Prostate gland (tissue), 2 donors: ENCODE measurements at regions not wholly inside any gene's neighbourhood (a gene's known extent, or its start where the extent isn't known, plus 50 kb on each side); places are given as distances from the start of the nearest gene placed in this dataset.

Experiments used
- DNase-seq: peaks from one replicate; pipeline ENCODE4 v3.0.0-alpha.2; 2019; ENCODE audit warnings: low spot score
- H3K27ac ChIP-seq, 2 donors: fragments of 200-600 bp; sonication (generic); 2 replicates each; pipeline ENCODE4 v1.5.1; 2017 to 2019
- H3K27me3 ChIP-seq: fragments of 200-600 bp; sonication (generic); replicated peaks from 2 replicates; pipeline ENCODE4 v1.5.1; 2019; ENCODE audit not compliant: insufficient read depth
- H3K36me3 ChIP-seq, 2 donors: fragments of 200-600 bp; sonication (generic); 1 replicate in 1 of 2; 2 replicates in 1 of 2; pipeline versions ENCODE4 v1.5.1 to v1.8.1; 2017 to 2019
- H3K4me1 ChIP-seq: fragments of 200-600 bp; sonication (generic); replicated peaks from 2 replicates; pipeline ENCODE4 v1.5.1; 2019
- H3K4me3 ChIP-seq, 2 donors: fragments of 200-600 bp; sonication (generic); 2 replicates each; pipeline ENCODE4 v1.5.1; 2017 to 2019
- H3K9me3 ChIP-seq: fragments of 200-600 bp; sonication (generic); 2 replicates; pipeline ENCODE4 v1.5.1; 2017
- CTCF ChIP-seq, 4 experiments: fragments of 200-600 bp in 2 of 4; fragments of 450-650 bp in 2 of 4; sonication (generic) in 2 of 4; IDR thresholded peaks; 1 replicate in 3 of 4; 2 replicates in 1 of 4; pipeline ENCODE4 v1.5.1; 2016 to 2019; ENCODE audit warnings: antibody characterized with exemption in 4 of 4, mild to moderate bottlenecking in 2 of 4, moderate library complexity in 2 of 4
- POLR2A ChIP-seq: fragments of 450-650 bp; IDR thresholded peaks from one replicate; pipeline ENCODE4 v1.6.1; 2016; ENCODE audit warnings: antibody characterized with exemption, mild to moderate bottlenecking
- POLR2AphosphoS5 ChIP-seq: sonication (generic); formaldehyde crosslinking; IDR thresholded peaks from one replicate; pipeline ENCODE4 v1.6.1; 2017; ENCODE audit warnings: antibody characterized with exemption
- WGBS: methylation state at CpG from one replicate; pipeline ENCODE4 v1.1.5; 2018; 5-methylcytosine and 5-hydroxymethylcytosine counted together
- intact Hi-C: fragments of 100-400 bp; cut with DNase I; formaldehyde crosslinking; loops from one replicate; pipeline ENCODE4 v1.14.2; 2022

DNA sequence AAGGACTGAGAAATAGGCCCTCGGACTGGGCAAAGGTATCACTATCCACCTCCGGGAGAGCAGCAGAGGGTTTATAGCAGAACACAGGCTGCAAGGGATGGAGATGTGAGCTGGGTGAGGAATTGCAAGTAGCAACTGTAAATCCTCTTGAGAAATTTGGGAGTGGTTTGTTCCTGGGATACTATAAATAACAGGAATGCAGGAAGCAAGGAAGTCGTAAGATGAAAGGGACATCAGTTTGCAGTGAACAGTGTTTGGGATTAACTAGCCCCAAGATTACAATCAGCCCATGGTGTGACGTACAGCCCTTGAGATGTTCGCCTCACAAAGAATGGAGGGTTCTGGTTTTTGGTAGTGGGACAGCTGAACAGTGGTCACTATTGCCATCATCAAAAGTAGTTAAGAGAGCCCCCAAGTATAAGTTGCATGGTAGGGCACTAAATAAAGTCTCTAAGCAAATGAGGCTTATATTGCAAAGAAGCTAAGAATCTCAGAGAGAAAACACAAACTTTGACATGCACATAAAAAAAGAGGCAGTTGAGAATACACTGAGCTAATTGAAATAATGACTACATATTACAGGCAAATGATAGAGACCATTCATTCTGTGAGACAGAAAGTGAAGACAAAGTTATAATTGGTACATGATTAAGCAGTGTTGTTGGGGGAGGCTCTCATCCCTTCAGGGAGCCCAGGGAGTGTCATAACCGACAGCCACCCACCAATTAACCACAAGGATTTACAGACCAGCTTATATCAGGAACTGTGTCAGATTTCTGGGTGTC lies 362.5 kb upstream of the ACVR2A start:
- DNase-seq: no peak
- H3K27ac ChIP-seq: no peak overlapping the region
- 70% methylated on average over 6 of the region's 6 CpGs for WGBS
- intact Hi-C loops: no loop called here
- no peaks in the 10 kb centered on the region for H3K9me3 ChIP-seq
- H3K27me3 ChIP-seq: no peaks in the 10 kb centered on the region
- no peaks in the 10 kb centered on the region for H3K4me1 ChIP-seq
- TF ChIP-seq POLR2AphosphoS5 (no peak), CTCF (IDR thresholded peaks at IDR 0.05) (no peak), POLR2A (no peak)
- H3K36me3 ChIP-seq: no peaks in the 10 kb centered on the region
- H3K4me3 ChIP-seq: no peak overlapping the region

DNA sequence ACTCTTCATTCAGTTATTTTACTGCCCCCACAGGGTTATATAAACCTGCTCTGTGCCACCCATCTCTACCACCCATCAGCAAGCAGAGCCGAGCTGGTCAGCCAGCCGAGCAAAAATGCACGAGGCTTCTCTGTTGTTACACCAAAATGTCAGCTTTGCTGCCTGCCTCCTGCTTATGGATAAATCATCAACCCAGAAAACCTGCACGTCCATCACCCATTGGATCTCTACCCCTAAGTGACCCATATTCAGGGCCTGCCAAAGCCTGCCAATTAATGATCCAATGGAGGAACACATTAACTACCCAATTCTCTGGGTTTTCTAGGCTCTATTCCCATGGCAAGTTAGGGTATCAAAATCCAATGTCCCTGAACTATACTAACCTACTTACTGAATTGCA lies 365.5 kb upstream of the ACVR2A start:
- intact Hi-C loops: no loop called here
- no peaks in the 10 kb centered on the region for H3K4me1 ChIP-seq
- TF ChIP-seq POLR2AphosphoS5 (no peak), CTCF (IDR thresholded peaks at IDR 0.05) (no peak), POLR2A (no peak)
- WGBS: 77% methylated on average over 4 of the region's 4 CpGs
- no peaks in the 10 kb centered on the region for H3K36me3 ChIP-seq
- H3K27me3 ChIP-seq: no peaks in the 10 kb centered on the region
- no peak overlapping the region for H3K27ac ChIP-seq
- DNase-seq: no peak
- no peak overlapping the region for H3K4me3 ChIP-seq
- no peaks in the 10 kb centered on the region for H3K9me3 ChIP-seq

GRCh38 chr2:147473075-147473474 lies 371.8 kb upstream of the ACVR2A start:
- H3K9me3 ChIP-seq: no peaks in the 10 kb centered on the region
- no peaks in the 10 kb centered on the region for H3K27me3 ChIP-seq
- H3K4me3 ChIP-seq: no peak overlapping the region
- no peak for TF ChIP-seq POLR2AphosphoS5
- no peak for TF ChIP-seq POLR2A
- no peak for TF ChIP-seq CTCF (IDR thresholded peaks at IDR 0.05)
- intact Hi-C loops: no loop called here
- H3K36me3 ChIP-seq: no peaks in the 10 kb centered on the region
- H3K4me1 ChIP-seq: no peaks in the 10 kb centered on the region
- DNase-seq: no peak
- H3K27ac ChIP-seq: no peak overlapping the region

DNA sequence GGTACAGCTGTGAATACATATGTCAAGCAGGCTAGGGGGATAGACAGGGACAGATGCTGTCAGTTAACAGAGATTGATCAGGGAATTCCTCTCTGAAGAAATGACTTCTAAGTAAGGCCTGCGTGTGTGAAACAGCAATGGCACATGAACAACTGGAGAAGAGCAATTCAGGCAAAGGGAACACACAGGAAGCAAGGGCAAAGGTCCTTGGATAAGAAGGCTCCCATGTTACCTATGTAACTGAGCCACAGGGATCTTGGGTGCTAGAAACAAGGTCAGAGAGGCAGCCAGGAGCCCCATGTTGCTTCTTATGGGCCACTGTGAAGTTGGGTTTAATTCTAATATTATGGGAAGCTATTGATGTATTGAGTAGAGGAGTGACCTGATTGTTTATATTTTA lies 373.7 kb upstream of the ACVR2A start:
- intact Hi-C loops: no loop called here
- DNase-seq: no peak
- Histone ChIP-seq H3K27ac (no peak overlapping the region), H3K4me1 (no peaks in the 10 kb centered on the region), H3K9me3 (no peaks in the 10 kb centered on the region), H3K36me3 (no peaks in the 10 kb centered on the region), H3K27me3 (no peaks in the 10 kb centered on the region), H3K4me3 (no peak overlapping the region)
- WGBS: 97% methylated on average over 1 of the region's 1 CpG
- TF ChIP-seq POLR2AphosphoS5 (no peak), POLR2A (no peak), CTCF (IDR thresholded peaks at IDR 0.05) (no peak)

DNA sequence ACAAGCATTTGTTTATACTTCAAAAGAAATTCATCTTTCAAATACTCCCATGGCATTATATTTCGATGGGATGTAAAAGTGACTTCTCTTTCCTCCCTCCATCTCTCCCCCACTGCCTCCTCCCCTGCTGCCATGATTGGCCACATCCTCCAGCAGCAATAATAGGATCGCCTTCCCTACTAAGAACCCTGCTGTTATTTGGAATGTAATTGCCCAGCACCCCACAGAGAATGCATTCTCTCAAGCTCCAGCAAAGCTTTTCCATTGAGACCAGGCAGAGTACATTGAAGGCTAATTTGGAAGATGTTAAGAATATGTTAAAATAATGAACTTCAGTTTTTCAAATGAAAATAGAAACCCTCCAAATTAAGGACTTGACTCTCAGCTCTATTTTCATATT lies 375.4 kb upstream of the ACVR2A start:
- no peaks in the 10 kb centered on the region for H3K4me1 ChIP-seq
- DNase-seq: no peak
- H3K4me3 ChIP-seq: no peak overlapping the region
- no peaks in the 10 kb centered on the region for H3K36me3 ChIP-seq
- TF ChIP-seq CTCF (IDR thresholded peaks at IDR 0.05) (no peak), POLR2AphosphoS5 (no peak), POLR2A (no peak)
- no peak overlapping the region for H3K27ac ChIP-seq
- whole genome bisulfite sequencing: 60% methylated on average over 2 of the region's 2 CpGs
- no peaks in the 10 kb centered on the region for H3K9me3 ChIP-seq
- intact Hi-C loops: no loop called here
- no peaks in the 10 kb centered on the region for H3K27me3 ChIP-seq
